HepG2 (cell line): ENCODE measurements at regions not wholly inside any gene's neighbourhood (a gene's known extent, or its start where the extent isn't known, plus 50 kb on each side); places are given as distances from the start of the nearest gene placed in this dataset.

Experiments
- CCAR2 ChIP-seq: fragments of 200-400 bp; formaldehyde crosslinking; optimal IDR thresholded peaks from 2 replicates; pipeline ENCODE3; 2018; ENCODE audit warnings: low read depth, mild to moderate bottlenecking, low read length, moderate library complexity
- CTCF ChIP-seq: sonication (generic); formaldehyde crosslinking; IDR thresholded peaks from 2 replicates; pipeline ENCODE4 v1.5.0; 2020; ENCODE audit warnings: mild to moderate bottlenecking, missing genetic modification reagents, moderate library complexity
- ELF1 ChIP-seq: sonication (generic); formaldehyde crosslinking; IDR thresholded peaks from 2 replicates; pipeline ENCODE4 v1.4.0; 2020; ENCODE audit warnings: missing genetic modification reagents
- ESRRA ChIP-seq: sonication (generic); formaldehyde crosslinking; IDR thresholded peaks from 2 replicates; pipeline ENCODE4 v1.5.1; 2020; ENCODE audit warnings: mild to moderate bottlenecking, low read depth, missing genetic modification reagents
- FOXM1 ChIP-seq: sonication (generic); formaldehyde crosslinking; IDR thresholded peaks from 2 replicates; pipeline ENCODE4 v1.5.0; 2020; ENCODE audit warnings: missing genetic modification reagents
- HNF4G ChIP-seq, 2 experiments: sonication (generic) in 1 of 2; formaldehyde crosslinking in 1 of 2; IDR thresholded peaks; 2 replicates each; pipeline versions ENCODE4 v1.4.0 to v1.6.1; 2011 to 2020; ENCODE audit warnings: borderline replicate concordance in 2 of 2, low read depth in 2 of 2, mild to moderate bottlenecking in 2 of 2, low read length in 1 of 2, missing genetic modification reagents in 1 of 2, moderate library complexity in 1 of 2
- NFKB2 ChIP-seq: sonication (generic); formaldehyde crosslinking; IDR thresholded peaks from 2 replicates; pipeline ENCODE4 v1.4.0; 2020; ENCODE audit warnings: missing genetic modification reagents, borderline replicate concordance
- RXRA ChIP-seq: sonication (generic); formaldehyde crosslinking; IDR thresholded peaks from 2 replicates; pipeline ENCODE4 v1.5.1; 2020; ENCODE audit warnings: missing genetic modification reagents
- SRSF9 ChIP-seq: fragments of 200-400 bp; formaldehyde crosslinking; IDR thresholded peaks from 2 replicates; pipeline ENCODE4 v1.6.1; 2018; ENCODE audit warnings: borderline replicate concordance, mild to moderate bottlenecking, low read depth, low read length; ENCODE audit not compliant: insufficient read depth, poor library complexity, severe bottlenecking
- TRIM22 ChIP-seq: fragments of 450-650 bp; IDR thresholded peaks from 2 replicates; pipeline ENCODE4 v1.6.1; 2017
- ZNF138 ChIP-seq: sonication (generic); formaldehyde crosslinking; IDR thresholded peaks from 2 replicates; pipeline ENCODE4 v1.5.0; 2020; ENCODE audit warnings: mild to moderate bottlenecking, low read depth, missing genetic modification reagents
- ZNF768 ChIP-seq: sonication (generic); formaldehyde crosslinking; IDR thresholded peaks from 2 replicates; pipeline ENCODE4 v1.4.0; 2020; ENCODE audit warnings: missing genetic modification reagents
- ZNF773 ChIP-seq: sonication (generic); formaldehyde crosslinking; IDR thresholded peaks from 2 replicates; pipeline ENCODE4 v1.4.0; 2020; ENCODE audit warnings: missing genetic modification reagents, borderline replicate concordance

GRCh38 chr5:112635771-112636731 is 101.6 kb upstream of the APC start:
- no peak for TF ChIP-seq FOXM1 (CRISPR knock-in tag)
- TF ChIP-seq NFKB2 (CRISPR knock-in tag), result no peak
- TF ChIP-seq ZNF773 (CRISPR knock-in tag), result no peak
- TF ChIP-seq ZNF768, result no peak
- no peak for TF ChIP-seq TRIM22
- no peak for TF ChIP-seq ZNF138 (CRISPR knock-in tag)
- no peak for TF ChIP-seq CCAR2
- no peak for TF ChIP-seq SRSF9
- no peak for TF ChIP-seq RXRA (CRISPR knock-in tag)
- no peak for TF ChIP-seq ELF1 (CRISPR knock-in tag)
- no peak for TF ChIP-seq ESRRA (CRISPR knock-in tag)
- no peak for TF ChIP-seq CTCF
- no peak for TF ChIP-seq HNF4G (IDR thresholded peaks at IDR 0.05; ENCODE audit: borderline replicate concordance, low read depth, low read length)
- no peak for TF ChIP-seq HNF4G (CRISPR knock-in tag; IDR thresholded peaks at IDR 0.05; ENCODE audit: borderline replicate concordance, low read depth)
